Vagina (tissue), 2 donors: ENCODE measurements at regions not wholly inside any gene's neighbourhood (a gene's known extent, or its start where the extent isn't known, plus 50 kb on each side); places are given as distances from the start of the nearest gene placed in this dataset.

ENCODE experiments used
- DNase-seq, 2 donors: peaks; one replicate each; pipeline ENCODE4 v3.0.0-alpha.2; 2017; ENCODE audit errors: extremely low spot score in 2 of 2
- H3K27ac ChIP-seq: fragments of 200-600 bp; sonication (generic); one replicate; pipeline ENCODE4 v1.5.1; 2019
- H3K27me3 ChIP-seq: fragments of 200-600 bp; sonication (generic); one replicate; pipeline ENCODE4 v1.5.1; 2019
- H3K36me3 ChIP-seq, 2 donors: fragments of 200-600 bp; sonication (generic); one replicate each; pipeline ENCODE4 v1.5.1; 2017 to 2019
- H3K4me1 ChIP-seq: fragments of 200-600 bp; sonication (generic); one replicate; pipeline ENCODE4 v1.5.1; 2019
- H3K4me3 ChIP-seq, 2 donors: fragments of 200-600 bp; sonication (generic); 1 replicate in 1 of 2; 2 replicates in 1 of 2; pipeline ENCODE4 v1.5.1; 2016 to 2019
- H3K9me3 ChIP-seq: fragments of 200-600 bp; sonication (generic); one replicate; pipeline ENCODE4 v1.5.1; 2019
- CTCF ChIP-seq, 3 experiments: fragments of 450-650 bp in 2 of 3; fragments of 200-600 bp in 1 of 3; sonication (generic) in 1 of 3; IDR thresholded peaks; one replicate each; pipeline ENCODE4 v1.5.1; 2017 to 2019; ENCODE audit warnings: antibody characterized with exemption in 3 of 3, mild to moderate bottlenecking in 2 of 3, moderate library complexity in 2 of 3
- POLR2A ChIP-seq, 2 donors: fragments of 450-650 bp; IDR thresholded peaks; one replicate each; pipeline ENCODE4 v1.6.1; 2017; ENCODE audit warnings: antibody characterized with exemption in 2 of 2, mild to moderate bottlenecking in 2 of 2, moderate library complexity in 2 of 2
- POLR2AphosphoS5 ChIP-seq, 2 donors: sonication (generic); formaldehyde crosslinking; IDR thresholded peaks; one replicate each; pipeline ENCODE4 v1.9.0; 2017; ENCODE audit warnings: antibody characterized with exemption in 2 of 2, mild to moderate bottlenecking in 2 of 2, low read depth in 1 of 2; ENCODE audit not compliant: insufficient read depth in 1 of 2
- intact Hi-C: fragments of 100-400 bp; cut with DNase I; formaldehyde crosslinking; loops from one replicate; pipeline ENCODE4 v1.15.1; 2023

- intact Hi-C loops: no loop called here
- Histone ChIP-seq H3K36me3 (no peaks in the 10 kb centered on the region), H3K27ac (no peak overlapping the region)
Measured at GRCh38 chr1:5720484-5720883, 271.7 kb downstream of the NPHP4 start.

GRCh38 chr1:5720045-5720444, 272.2 kb downstream of the NPHP4 start:
- no peak for DNase-seq
- Histone ChIP-seq H3K4me1 (no peaks in the 10 kb centered on the region), H3K27me3 (no peaks in the 10 kb centered on the region), H3K4me3 (no peak overlapping the region), H3K27ac (no peak overlapping the region), H3K36me3 (no peaks in the 10 kb centered on the region), H3K9me3 (no peaks in the 10 kb centered on the region)
- intact Hi-C loops: no loop called here
- TF ChIP-seq POLR2A (IDR thresholded peaks at IDR 0.05): no peak
- TF ChIP-seq CTCF (IDR thresholded peaks at IDR 0.05): no peak
- no peak for TF ChIP-seq POLR2AphosphoS5 (IDR thresholded peaks at IDR 0.05; ENCODE audit: insufficient read depth in 1 of 2, low read depth in 1 of 2)

More at GRCh38 chr1:5720484-5720883, 271.7 kb downstream of the NPHP4 start:
- Histone ChIP-seq H3K27me3 (no peaks in the 10 kb centered on the region), H3K4me3 (no peak overlapping the region), H3K4me1 (no peaks in the 10 kb centered on the region), H3K9me3 (no peaks in the 10 kb centered on the region)
- TF ChIP-seq POLR2A (IDR thresholded peaks at IDR 0.05) (no peak), CTCF (IDR thresholded peaks at IDR 0.05) (no peak), POLR2AphosphoS5 (IDR thresholded peaks at IDR 0.05; ENCODE audit: insufficient read depth in 1 of 2, low read depth in 1 of 2) (no peak)
- DNase-seq: no peak

- Histone ChIP-seq H3K27me3 (no peaks in the 10 kb centered on the region), H3K9me3 (no peaks in the 10 kb centered on the region), H3K27ac (no peak overlapping the region), H3K36me3 (no peaks in the 10 kb centered on the region), H3K4me3 (no peak overlapping the region), H3K4me1 (no peaks in the 10 kb centered on the region)
- intact Hi-C loops: no loop called here
- no peak for TF ChIP-seq POLR2A (IDR thresholded peaks at IDR 0.05)
- no peak for DNase-seq
Measured at GRCh38 chr1:5718831-5719632, 273.2 kb downstream of the NPHP4 start.

GRCh38 chr1:5717031-5717682, 275.1 kb downstream of the NPHP4 start:
- Histone ChIP-seq H3K9me3 (no peaks in the 10 kb centered on the region), H3K27me3 (no peaks in the 10 kb centered on the region), H3K4me3 (no peak overlapping the region), H3K4me1 (no peaks in the 10 kb centered on the region), H3K27ac (no peak overlapping the region), H3K36me3 (no peaks in the 10 kb centered on the region)
- no peak for DNase-seq
- no peak for TF ChIP-seq POLR2AphosphoS5 (IDR thresholded peaks at IDR 0.05; ENCODE audit: insufficient read depth in 1 of 2, low read depth in 1 of 2)
- TF ChIP-seq POLR2A (IDR thresholded peaks at IDR 0.05): no peak
- TF ChIP-seq CTCF (IDR thresholded peaks at IDR 0.05): no peak
- intact Hi-C loops: no loop called here

- Histone ChIP-seq H3K27me3 (no peaks in the 10 kb centered on the region), H3K27ac (no peak overlapping the region), H3K4me1 (no peaks in the 10 kb centered on the region), H3K4me3 (no peak overlapping the region), H3K9me3 (no peaks in the 10 kb centered on the region), H3K36me3 (no peaks in the 10 kb centered on the region)
- no peak for DNase-seq
- intact Hi-C loops: no loop called here
- TF ChIP-seq POLR2A (IDR thresholded peaks at IDR 0.05): no peak
- TF ChIP-seq CTCF (IDR thresholded peaks at IDR 0.05): no peak
- TF ChIP-seq POLR2AphosphoS5 (IDR thresholded peaks at IDR 0.05; ENCODE audit: insufficient read depth in 1 of 2, low read depth in 1 of 2): no peak
Measured at GRCh38 chr1:5716126-5716525, 276.1 kb downstream of the NPHP4 start.
